Bronchial epithelial cell (primary cell): ENCODE measurements at regions not wholly inside any gene's neighbourhood (a gene's known extent, or its start where the extent isn't known, plus 50 kb on each side); places are given as distances from the start of the nearest gene placed in this dataset.

Experiments
- DNase-seq: peaks from one replicate; pipeline ENCODE4 v3.0.0-alpha.2; 2010; ENCODE audit warnings: low read depth
- FAIRE-seq: peaks from 2 replicates; lab custom pipeline; 2011; peaks lifted over from hg19 to GRCh38; lab: Jason Lieb, UNC
- H3K27me3 ChIP-seq: 2 replicates; pipeline ENCODE4 v1.5.1; 2011; ENCODE audit warnings: low read length; ENCODE audit not compliant: control insufficient read depth, insufficient read depth
- H3K36me3 ChIP-seq: 2 replicates; pipeline ENCODE4 v1.5.1; 2011; ENCODE audit warnings: low read length; ENCODE audit not compliant: control insufficient read depth, insufficient read depth
- H3K4me3 ChIP-seq: 2 replicates; pipeline ENCODE4 v1.5.1; 2011; ENCODE audit warnings: mild to moderate bottlenecking, low read depth, low read length, control low read depth
- CTCF ChIP-seq: IDR thresholded peaks from 2 replicates; pipeline ENCODE4 v1.5.1; 2011; ENCODE audit warnings: mild to moderate bottlenecking, moderate library complexity, low read length, control low read depth, inconsistent platforms; ENCODE audit not compliant: insufficient read depth, severe bottlenecking

- Histone ChIP-seq H3K27me3 (no peaks in the 10 kb centered on the region), H3K4me3 (no peak overlapping the region), H3K36me3 (no peaks in the 10 kb centered on the region)
- DNase-seq = no peak
- FAIRE-seq = no peak
- no peak for TF ChIP-seq CTCF
These were observed 99.7 kb downstream of the RIPK4 start for GRCh38 chr21:41667136-41667535.

- Histone ChIP-seq H3K36me3 (no peaks in the 10 kb centered on the region), H3K4me3 (no peak overlapping the region), H3K27me3 (no peaks in the 10 kb centered on the region)
- FAIRE-seq (no peak), DNase-seq (no peak)
- no peak for TF ChIP-seq CTCF
These were observed 100.2 kb downstream of the RIPK4 start for GRCh38 chr21:41666641-41667081.

GRCh38 chr21:41665766-41666595 lies 100.9 kb downstream of the RIPK4 start:
- FAIRE-seq = no peak
- H3K36me3 ChIP-seq = no peaks in the 10 kb centered on the region
- DNase-seq = no peak
- no peak for TF ChIP-seq CTCF
- no peak overlapping the region for H3K4me3 ChIP-seq
- no peaks in the 10 kb centered on the region for H3K27me3 ChIP-seq

GRCh38 chr21:41664881-41665765 lies 101.7 kb downstream of the RIPK4 start:
- FAIRE-seq = no peak
- Histone ChIP-seq H3K4me3 (no peak overlapping the region), H3K27me3 (no peaks in the 10 kb centered on the region), H3K36me3 (no peaks in the 10 kb centered on the region)
- no peak for DNase-seq
- no peak for TF ChIP-seq CTCF

GRCh38 chr21:41663805-41664788 lies 102.8 kb downstream of the RIPK4 start:
- DNase-seq (no peak), FAIRE-seq (peak; percentile 70)
- Histone ChIP-seq H3K27me3 (no peaks in the 10 kb centered on the region), H3K36me3 (no peaks in the 10 kb centered on the region), H3K4me3 (no peak overlapping the region)
- no peak for TF ChIP-seq CTCF
